UCSD-AML1 (cell line): ENCODE measurements at regions not wholly inside any gene's neighbourhood (a gene's known extent, or its start where the extent isn't known, plus 50 kb on each side); places are given as distances from the start of the nearest gene placed in this dataset.
A peak's percentile ranks its signal among the peaks of the same experiment; 100 is the strongest.
"Not testable (repeated sequence)": the region's sequence is repeated elsewhere in the genome, so short reads cannot be mapped to it uniquely, and the experiment has no call there.

Experiments
- DNase-seq: peaks from one replicate; lab custom pipeline; 2025; ENCODE audit not compliant: unreplicated experiment; lab: John Stamatoyannopoulos, UW

DNA sequence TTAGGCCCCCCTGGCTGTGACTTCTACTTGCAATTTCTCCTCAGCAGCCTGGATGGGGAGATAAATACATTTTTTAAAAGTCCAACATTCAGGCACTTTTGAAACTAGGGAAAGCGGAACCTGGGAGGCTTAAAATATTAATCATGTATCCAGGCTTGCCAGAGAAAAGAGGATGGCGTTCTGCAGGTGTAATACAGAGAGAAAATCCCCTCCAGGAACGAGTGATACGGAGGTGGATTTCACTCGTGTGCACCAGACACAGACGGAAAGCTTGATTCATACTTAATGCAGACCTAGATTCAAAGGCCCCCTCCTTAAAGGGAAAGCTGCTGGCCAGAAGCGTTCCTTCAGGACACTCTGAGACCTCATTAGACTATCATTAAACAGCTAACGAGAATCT lies 354.0 kb upstream of the BOD1L1 start:
- no peak for DNase-seq

DNA sequence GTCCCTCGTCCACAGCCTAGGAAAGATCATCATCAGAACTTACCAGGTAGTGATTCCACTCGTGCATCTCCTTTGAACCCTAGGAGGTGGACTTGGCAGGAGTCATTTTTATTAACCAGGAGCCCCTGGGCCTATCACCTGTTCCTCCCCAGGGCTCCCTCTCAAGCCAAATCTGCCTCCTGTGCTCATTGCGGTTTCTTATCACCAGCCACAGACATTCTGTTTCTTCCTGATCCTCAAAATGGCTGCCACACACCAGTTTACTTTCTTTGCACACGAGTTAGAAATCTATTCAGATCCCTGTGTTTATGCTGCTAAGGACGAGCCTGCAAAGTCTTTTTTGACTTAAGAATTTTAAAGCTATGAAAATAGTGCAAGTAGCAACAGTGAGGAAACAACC lies 354.5 kb upstream of the BOD1L1 start:
- peak; percentile 9 for DNase-seq

DNA sequence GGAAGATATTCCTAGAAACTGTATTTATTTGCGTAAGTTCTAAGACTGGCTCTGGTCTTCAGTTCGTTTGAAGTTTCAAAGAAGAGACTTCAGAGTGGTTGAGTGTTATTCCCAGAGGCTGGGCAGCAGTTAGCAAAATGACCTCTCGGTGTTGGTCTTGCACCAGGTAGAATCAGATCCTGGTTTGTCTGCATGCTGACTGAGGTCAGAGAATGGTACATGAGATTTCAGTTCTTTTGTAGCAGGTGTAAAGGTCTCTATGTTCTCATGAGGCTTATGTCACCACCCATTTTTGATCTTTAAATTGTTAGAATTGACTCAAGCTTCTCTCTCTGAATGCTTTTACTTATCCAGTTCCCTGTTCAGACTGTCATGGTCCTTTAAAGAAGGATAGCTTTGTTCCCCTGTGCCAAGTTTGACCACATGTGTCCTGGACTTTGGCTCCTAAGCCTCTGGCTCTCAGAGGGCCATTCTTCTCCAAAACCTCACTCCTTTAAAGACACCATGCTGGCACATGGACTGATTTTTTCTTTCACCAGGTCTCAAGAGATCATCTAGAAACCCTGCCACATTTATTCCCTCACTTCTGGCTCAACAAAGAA lies 355.8 kb upstream of the BOD1L1 start:
- no peak for DNase-seq

DNA sequence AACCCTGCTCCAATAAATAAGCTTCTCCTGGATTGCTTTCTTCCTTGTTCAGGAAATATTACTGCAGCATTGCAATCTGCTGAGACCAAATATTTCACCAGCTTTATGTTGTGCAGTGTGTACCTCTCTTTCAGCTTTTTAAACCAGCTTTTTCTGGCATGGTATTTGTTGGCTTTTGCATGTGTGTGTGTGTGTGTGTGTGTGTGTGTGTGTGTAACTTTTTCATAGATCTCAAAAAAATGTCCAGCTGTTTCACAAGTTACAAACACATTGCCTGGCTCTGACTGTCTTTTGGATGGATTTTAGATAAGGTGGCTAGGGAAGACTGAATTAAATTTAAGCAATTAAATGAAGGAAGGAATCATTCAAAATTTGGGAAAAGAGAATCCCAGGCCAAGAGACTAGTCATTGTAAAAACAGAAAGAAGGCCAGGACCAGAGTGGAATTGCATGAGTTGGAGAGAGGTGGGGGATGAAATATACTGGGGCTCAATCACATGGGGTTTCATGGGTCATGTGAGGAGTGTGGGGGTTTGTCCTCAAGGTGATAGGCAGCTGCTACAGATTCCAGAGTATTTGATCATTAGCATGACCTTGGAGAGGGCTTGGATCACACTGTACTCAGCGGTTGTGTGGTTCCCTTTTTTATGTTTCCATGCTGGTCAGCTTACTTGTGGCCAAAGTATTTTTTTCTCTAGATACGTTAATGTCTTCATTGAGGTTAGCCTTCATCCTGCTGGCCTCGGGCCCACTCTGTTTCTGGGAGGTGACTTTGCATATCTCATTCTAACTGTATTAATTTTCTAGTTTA lies 357.7 kb upstream of the BOD1L1 start:
- no peak for DNase-seq

DNA sequence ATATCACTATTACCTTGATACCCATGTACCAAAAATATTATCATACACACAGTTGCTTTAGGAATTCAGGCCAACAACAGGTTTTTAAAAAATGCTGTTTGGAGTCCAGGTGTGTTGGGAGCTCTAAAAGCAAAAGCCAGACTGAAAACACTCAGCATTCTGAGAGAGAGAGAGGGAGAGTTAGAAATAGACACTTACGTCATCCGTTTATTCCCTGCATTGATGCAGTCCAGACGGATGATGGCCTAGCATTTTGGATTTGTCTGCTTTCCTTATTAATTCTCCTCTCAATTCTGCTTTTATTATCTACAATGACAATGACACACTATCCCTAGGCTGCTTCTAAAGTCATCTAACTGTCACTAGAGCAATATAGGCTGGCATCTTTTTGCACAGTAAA lies 358.3 kb upstream of the BOD1L1 start:
- DNase-seq = no peak

DNA sequence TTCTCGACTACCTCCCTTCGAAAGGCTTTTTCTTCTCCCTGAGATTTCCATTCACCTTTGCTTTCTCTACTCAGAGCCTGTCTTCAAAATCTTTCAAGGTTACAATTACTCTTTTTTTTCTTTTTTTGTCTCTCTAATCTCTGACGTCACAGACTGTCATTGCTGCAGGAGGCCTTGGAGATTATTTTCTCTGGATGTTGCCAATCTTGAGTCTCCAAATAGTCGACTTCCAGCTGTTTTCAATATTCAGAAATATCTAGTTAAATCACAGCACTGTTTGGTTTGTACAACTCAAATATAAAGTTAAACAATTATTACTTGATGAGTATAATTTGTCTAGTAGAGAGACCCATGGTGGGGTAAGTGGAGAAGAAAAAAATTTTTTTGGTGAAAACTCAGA lies 359.0 kb upstream of the BOD1L1 start:
- no peak for DNase-seq

DNA sequence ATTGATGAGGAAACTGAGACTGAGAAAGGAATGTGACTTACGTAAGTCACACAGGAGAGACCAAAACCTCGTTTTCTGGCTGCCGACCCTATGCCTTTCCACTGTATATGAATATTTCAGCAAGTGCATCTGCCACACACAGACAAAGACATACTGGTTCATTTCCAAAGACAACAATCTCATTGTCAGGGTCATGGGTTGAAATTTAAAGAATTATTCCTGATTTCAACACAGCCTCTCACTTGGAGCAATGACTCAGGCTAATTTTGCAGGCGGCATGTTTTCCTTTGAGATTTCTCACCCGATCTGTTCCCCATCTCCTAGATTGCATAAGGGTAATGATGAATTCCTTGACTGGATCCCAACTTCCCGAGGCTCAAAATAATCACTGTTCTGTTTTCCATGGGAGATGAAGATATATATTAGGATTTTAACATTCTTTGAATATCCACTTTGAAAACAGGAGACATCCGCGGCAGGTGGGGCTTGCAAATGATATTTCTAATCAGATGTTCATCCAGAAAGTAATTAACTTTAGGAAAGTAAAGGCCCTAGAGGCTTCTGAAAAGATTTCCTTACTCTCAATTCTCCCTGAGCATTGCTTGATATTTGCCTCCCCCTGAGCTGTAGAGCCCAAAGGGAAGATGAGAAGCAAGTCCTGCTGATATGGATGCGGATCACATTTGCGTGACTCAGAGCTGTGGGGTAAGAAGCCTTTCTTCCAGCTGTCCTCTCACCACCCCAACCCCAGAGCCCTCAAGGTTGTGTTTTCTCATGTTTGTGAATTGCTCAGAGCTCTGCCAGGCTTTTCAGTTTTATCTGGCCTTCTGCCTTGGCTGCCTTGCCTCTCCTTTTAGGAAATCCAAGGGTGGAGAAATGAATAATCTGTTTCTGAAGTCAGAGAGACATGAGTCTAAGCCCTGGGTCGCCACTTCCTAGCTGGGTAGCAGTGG lies 361.1 kb upstream of the BOD1L1 start:
- no peak for DNase-seq

DNA sequence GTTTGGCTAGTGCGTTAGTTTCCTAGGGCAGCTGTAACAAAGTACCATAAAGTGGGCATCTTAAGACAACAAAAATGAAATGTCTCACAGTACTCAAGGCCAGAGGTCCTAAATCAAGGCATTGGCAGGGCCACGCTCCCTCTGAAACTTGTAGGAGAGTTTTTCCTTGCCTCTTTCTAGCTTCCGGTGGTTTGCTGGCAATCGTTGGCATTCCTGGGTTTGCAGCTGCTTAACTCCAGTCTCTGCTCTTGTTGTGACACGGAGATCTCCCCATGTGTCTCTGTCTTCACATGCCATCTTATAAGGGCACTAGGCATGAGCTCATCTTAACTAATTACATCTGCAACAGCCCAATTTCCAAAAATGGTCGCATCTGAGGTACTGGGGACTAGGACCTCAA lies 362.0 kb upstream of the BOD1L1 start:
- DNase-seq = no peak

DNA sequence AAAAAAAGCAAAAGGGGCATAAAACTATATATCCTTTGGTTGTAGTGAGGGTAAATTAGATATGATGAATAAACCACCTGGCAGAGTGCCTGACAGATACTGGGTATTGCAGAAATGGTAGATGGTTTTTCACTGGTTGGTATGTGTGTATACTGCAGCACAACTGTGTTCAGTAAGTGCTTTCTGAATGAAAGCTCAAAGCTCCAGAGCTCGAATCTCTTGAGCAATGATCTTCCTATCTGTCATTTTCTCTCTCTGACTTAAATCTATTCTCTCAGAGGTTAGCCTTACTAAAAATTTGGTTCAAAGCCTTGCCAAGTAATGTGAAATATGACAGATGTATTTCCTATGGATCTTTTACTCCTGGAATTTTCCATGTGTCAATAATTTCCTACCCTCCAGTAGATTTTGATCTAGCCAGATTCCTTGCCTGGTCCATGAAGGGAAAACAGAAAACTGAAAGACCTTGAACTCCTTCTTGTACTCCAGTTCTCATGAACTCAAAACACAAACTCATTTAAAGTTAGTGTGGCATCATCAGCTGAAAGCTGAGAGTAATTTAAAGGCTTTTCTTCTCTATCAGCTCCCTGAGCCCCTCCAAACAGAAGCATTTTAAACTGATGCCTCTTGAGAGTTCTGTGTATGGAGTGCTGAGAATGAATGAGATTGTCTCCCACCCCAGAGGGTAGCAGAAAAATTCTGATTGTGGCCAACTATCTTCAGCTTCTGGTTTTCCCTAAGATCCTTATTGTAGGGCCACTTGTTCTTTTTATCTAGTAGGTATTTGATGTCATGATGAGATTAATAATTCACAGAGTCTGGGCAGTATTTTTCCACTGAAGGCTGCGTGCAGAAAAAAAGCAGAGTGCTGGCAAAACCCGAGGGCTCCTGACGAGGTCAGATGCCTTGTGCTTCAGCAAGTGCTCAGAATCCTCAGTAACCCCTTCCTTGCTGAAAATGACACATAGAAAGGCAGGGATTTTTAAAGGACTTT lies 363.4 kb upstream of the BOD1L1 start:
- DNase-seq = no peak

DNA sequence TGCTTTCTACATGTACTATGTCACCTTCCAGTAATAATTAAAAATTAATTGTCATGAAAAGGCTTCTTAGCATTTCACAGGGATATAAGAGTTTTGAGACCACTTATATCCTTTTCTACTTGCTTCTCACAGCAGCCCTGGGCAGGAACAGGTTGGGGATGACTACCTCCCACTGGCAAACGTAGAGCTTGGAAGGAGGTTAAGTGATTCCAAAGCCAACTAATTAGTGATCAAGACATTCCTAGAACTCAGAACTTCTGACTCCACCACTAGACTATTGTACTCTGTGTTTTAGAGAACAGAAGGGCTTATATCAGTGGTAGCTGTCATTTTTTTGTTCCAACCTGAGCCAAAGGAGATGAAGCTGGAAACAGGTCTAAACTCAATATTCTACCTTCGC lies 364.5 kb upstream of the BOD1L1 start:
- DNase-seq = no peak

DNA sequence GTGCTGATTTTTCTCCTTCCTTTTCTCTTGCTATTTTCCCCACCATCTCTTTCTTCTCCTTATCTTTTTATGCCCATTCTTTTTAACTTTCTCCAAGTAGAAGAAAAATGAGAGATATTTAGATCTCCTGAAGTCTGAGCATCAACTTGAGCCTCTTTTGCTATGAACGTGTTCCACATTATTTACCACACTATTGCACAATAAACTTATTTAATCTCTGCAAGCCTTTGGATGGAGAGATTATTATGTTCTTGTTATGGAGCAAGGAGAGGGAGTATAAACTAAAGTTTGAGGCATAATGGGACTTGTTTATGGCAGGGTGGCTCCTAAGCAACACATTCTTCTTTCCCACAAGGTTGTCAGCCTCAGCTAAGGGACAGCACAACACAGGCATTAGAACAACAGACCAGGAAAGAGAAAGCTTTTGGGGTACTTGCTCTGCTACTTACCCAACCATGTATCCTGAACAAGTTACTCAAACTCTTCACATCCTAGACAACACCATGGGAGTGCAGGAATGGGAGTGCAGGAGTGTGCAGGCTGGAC lies 365.5 kb upstream of the BOD1L1 start:
- DNase-seq = no peak

DNA sequence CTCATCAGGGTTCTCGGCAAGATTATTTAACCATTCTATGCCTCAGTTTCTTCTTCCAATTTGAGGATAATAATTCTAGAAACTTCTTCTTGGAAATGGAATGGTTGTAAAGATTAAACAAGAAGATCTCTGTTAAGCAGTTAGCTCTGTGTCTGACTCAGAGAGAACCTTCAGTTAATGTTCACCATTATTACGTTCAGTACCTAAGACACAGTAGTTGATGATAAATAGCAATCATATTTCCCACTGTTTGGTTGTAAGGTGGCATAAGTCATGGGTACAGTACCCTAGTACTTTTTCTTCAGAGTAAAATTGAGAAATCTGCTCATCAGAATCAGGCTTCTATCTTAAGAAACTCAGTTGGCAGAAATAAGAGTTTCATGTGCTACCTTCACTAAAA lies 366.5 kb upstream of the BOD1L1 start:
- DNase-seq = no peak

DNA sequence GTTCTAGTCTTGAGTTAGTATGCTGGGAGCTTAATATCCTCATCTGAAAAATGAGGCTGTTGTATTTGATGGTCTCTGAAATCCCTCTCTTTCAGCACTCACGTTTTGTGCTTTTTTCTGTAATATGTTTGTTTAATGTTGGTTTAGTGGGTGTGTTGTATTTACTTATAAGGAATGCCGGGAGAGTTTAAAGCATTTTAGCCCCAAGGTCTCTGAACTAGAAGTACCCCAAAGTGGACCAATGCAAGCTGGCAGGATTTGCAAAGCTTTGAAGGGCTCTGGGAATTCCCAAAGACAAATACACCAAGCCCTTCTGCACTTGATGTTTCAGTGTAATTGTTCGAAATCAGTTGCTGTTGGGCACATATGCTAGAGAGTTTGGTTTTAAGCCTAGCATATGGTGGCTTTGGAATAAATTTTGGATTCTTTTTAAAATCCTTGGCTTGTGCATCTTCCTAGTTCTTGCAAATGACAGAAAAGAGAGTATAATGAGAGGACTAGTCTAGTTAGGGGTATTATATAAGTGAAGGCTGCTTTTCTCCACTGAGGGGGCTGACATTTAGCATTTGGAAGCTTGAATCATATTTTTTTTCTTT lies 371.4 kb upstream of the BOD1L1 start:
- no peak for DNase-seq

DNA sequence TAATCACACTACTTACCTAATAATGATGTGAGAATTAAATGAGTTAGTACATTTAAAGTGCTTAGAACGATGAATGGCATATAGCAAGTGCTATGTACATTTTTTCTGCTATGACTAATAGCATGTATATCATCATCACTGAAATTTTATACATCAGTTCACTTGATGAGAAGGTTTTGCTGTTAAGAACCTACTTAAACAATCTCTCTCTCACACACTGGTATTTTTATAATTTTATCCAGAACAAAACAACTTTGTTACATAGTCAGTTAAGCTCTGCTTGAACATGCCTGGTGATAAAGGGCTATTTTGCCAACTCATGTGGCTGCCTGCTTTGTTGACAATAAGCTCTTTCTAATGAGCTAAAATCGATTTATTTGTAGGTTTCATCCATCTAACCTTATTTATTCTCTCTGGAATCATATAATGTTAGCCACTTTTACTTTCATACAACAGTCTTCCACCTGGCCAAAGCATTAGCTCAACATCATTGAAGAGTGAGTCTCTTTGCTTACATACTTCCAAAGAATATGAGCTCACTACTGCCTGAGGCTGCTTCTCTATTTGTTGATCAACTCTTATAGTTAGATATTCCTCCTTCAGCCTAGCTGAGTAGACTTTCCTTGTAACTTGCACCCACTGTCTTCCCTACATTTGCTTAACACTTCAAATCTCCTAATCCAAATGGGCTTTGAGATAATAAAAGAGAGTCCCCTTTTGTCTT lies 372.7 kb upstream of the BOD1L1 start:
- no peak for DNase-seq

DNA sequence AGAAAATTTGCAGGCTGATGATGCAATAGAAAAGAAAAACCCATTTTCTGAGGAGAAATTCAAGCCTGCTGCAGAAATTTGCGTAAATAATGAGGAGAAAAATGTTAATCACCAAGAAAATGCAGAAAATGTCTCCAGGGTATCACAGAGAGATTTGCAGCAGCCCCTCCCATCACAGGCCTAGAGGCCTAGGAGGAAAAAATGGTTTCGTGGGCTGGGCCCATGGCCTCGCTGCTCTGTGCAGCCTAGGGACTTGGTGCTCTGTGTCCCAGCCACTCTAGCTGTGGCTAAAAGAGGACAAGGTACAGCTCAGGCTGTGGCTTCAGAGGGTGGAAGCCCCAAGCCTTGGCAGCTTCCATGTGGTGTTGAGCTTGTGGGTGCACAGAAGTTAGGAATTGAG lies 374.8 kb upstream of the BOD1L1 start:
- not testable (repeated sequence) for DNase-seq

DNA sequence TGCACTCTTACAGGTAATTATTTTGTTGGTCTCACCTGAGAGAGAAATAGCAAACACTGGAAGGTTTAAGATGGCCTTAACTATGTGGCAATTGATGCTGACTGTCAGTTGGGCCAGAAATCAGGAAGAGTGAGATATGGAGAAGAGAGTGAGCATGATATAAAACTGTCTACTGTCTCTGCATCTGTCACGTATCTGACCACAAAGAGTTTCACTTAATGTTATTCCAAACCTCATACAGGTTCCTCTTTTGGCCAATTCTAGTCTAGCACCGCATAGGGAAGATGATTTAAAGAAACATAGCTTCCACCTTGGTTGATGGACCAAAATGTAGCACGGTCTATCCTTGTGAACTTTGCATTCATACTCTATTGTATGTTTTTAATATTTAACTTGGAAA lies 381.0 kb upstream of the BOD1L1 start:
- no peak for DNase-seq

DNA sequence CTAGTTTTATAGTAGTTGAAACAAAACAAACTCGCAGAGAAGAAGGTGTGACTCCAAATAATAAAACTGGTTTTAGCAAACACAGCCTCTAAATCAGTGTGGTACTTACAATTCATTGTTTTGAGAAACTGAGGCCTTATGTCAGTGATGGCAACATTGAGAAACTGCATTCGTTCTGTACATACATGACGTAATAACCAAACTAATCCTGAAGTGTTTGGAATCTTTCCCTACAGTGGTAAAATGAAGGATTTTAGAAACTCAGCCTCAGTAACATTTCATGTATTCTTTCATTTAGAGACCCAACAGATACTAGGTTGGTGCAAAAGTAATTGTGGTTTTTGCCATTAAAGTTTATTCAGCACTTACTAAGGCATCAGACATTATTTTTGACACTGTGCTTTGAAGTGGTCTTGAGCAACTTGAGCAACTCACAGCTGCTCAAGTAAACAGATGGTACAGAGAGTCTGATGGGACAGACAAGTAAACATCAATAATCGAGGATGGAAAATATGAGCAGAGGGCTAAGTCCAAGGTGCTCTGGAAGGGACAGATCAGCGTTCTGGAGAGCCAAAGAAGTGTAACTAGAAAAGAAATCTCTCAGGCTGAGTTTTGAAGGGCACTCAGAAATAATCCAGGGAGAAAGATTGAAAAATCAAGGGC lies 390.8 kb upstream of the BOD1L1 start:
- no peak for DNase-seq

DNA sequence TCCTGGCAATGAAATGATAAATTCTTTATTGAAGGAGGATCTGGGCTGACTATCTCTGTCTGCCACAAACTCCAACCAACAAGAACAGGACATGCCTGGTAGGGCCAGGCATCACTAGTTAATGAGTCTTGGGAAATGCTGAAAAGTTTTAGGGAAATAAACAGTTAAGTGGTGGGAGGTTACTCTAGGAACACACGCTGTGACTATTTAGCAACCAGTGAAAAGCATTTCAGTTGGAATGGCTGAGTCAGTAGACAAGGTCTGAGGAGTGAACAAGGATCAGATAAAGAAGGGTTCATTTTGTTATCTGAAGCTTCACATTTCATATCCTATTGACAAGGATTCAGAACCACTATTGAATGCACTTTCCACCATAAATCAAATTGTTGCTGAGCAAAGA lies 394.9 kb upstream of the BOD1L1 start:
- no peak for DNase-seq

DNA sequence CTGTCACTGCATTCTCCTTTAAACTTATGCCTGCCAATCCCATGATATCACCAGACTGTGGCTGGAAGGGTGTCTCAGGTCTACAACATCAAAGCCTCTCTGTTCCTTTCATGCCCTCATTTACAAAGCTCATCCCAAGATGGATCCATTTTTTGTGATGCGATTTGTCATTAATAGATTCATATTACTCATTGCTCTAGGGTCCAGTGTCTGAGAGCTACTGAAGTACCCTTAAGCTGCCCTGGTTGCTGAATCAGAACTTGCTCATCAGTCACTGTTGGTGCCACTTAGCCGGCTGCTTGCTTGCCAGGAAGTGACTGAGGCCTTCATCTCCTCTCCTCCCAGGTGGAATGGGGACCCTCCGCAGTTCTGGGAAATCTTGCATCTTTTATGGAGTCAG lies 395.5 kb upstream of the BOD1L1 start:
- no peak for DNase-seq
